HL-60 (cell line): ENCODE measurements at regions not wholly inside any gene's neighbourhood (a gene's known extent, or its start where the extent isn't known, plus 50 kb on each side); places are given as distances from the start of the nearest gene placed in this dataset.

Experiments used
- GABPA ChIP-seq: IDR thresholded peaks from 2 replicates; pipeline ENCODE4 v1.6.1; 2012; ENCODE audit warnings: low read depth
- POLR2AphosphoS5 ChIP-seq: IDR thresholded peaks from 2 replicates; pipeline ENCODE4 v1.6.1; 2012; ENCODE audit warnings: low read depth
- TF ChIP-seq, protein P1 (sequence below): IDR thresholded peaks from one replicate; pipeline ENCODE4 v1.5.1; 2011; ENCODE audit warnings: low read length, control low read depth, inconsistent platforms; ENCODE audit not compliant: insufficient read depth
- TF ChIP-seq, protein P2 (sequence below): IDR thresholded peaks from 2 replicates; pipeline ENCODE4 v1.6.1; 2012; ENCODE audit warnings: low read depth; ENCODE audit not compliant: insufficient replicate concordance

DNA sequence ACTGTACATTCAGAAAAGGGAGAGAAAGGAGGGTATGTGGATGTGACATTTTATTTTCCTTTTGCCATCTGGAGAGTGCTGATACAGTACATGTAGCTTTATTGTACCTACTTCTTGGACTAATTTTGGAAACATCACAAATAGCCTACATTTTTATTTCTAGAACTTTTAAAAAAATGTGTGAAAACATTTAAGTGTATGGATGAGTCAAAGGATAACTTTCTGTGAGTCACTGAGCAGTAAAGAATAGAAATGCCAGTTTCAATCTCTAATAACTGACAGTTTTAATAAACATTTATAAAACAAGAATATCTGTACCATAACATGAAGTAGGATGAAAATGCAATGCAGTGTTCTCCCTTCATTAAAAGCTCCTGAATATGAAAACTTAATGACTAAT lies 374.4 kb upstream of the NWD2 start:
- TF ChIP-seq, protein P1, sequence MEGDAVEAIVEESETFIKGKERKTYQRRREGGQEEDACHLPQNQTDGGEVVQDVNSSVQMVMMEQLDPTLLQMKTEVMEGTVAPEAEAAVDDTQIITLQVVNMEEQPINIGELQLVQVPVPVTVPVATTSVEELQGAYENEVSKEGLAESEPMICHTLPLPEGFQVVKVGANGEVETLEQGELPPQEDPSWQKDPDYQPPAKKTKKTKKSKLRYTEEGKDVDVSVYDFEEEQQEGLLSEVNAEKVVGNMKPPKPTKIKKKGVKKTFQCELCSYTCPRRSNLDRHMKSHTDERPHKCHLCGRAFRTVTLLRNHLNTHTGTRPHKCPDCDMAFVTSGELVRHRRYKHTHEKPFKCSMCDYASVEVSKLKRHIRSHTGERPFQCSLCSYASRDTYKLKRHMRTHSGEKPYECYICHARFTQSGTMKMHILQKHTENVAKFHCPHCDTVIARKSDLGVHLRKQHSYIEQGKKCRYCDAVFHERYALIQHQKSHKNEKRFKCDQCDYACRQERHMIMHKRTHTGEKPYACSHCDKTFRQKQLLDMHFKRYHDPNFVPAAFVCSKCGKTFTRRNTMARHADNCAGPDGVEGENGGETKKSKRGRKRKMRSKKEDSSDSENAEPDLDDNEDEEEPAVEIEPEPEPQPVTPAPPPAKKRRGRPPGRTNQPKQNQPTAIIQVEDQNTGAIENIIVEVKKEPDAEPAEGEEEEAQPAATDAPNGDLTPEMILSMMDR, result no peak
- TF ChIP-seq POLR2AphosphoS5 (no peak), GABPA (no peak)
- TF ChIP-seq, protein P2, sequence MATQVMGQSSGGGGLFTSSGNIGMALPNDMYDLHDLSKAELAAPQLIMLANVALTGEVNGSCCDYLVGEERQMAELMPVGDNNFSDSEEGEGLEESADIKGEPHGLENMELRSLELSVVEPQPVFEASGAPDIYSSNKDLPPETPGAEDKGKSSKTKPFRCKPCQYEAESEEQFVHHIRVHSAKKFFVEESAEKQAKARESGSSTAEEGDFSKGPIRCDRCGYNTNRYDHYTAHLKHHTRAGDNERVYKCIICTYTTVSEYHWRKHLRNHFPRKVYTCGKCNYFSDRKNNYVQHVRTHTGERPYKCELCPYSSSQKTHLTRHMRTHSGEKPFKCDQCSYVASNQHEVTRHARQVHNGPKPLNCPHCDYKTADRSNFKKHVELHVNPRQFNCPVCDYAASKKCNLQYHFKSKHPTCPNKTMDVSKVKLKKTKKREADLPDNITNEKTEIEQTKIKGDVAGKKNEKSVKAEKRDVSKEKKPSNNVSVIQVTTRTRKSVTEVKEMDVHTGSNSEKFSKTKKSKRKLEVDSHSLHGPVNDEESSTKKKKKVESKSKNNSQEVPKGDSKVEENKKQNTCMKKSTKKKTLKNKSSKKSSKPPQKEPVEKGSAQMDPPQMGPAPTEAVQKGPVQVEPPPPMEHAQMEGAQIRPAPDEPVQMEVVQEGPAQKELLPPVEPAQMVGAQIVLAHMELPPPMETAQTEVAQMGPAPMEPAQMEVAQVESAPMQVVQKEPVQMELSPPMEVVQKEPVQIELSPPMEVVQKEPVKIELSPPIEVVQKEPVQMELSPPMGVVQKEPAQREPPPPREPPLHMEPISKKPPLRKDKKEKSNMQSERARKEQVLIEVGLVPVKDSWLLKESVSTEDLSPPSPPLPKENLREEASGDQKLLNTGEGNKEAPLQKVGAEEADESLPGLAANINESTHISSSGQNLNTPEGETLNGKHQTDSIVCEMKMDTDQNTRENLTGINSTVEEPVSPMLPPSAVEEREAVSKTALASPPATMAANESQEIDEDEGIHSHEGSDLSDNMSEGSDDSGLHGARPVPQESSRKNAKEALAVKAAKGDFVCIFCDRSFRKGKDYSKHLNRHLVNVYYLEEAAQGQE, result no peak
